Neural cell (in vitro differentiated cells): ENCODE measurements at regions not wholly inside any gene's neighbourhood (a gene's known extent, or its start where the extent isn't known, plus 50 kb on each side); places are given as distances from the start of the nearest gene placed in this dataset.

Experiments
- MXI1 ChIP-seq: fragments of 450-650 bp; conservative IDR thresholded peaks from 2 replicates; pipeline ENCODE4 v1.6.1; 2014; ENCODE audit warnings: antibody characterized with exemption, mild to moderate bottlenecking; ENCODE audit not compliant: poor library complexity, severe bottlenecking
- RAD21 ChIP-seq: fragments of 450-650 bp; conservative IDR thresholded peaks from 2 replicates; pipeline ENCODE4 v1.6.1; 2014; ENCODE audit warnings: antibody characterized with exemption, mild to moderate bottlenecking, moderate library complexity
- SMC3 ChIP-seq: fragments of 450-650 bp; conservative IDR thresholded peaks from 2 replicates; pipeline ENCODE4 v1.6.1; 2014; ENCODE audit warnings: antibody characterized with exemption, mild to moderate bottlenecking, moderate library complexity; ENCODE audit not compliant: poor library complexity
- TAF1 ChIP-seq: IDR thresholded peaks from 2 replicates; pipeline ENCODE4 v1.6.1; 2012; ENCODE audit warnings: low read depth
- TF ChIP-seq, protein P1 (sequence below): fragments of 450-650 bp; IDR thresholded peaks from 2 replicates; pipeline ENCODE4 v1.5.1; 2014; ENCODE audit warnings: antibody characterized with exemption, mild to moderate bottlenecking, moderate library complexity; ENCODE audit not compliant: poor library complexity, severe bottlenecking

DNA sequence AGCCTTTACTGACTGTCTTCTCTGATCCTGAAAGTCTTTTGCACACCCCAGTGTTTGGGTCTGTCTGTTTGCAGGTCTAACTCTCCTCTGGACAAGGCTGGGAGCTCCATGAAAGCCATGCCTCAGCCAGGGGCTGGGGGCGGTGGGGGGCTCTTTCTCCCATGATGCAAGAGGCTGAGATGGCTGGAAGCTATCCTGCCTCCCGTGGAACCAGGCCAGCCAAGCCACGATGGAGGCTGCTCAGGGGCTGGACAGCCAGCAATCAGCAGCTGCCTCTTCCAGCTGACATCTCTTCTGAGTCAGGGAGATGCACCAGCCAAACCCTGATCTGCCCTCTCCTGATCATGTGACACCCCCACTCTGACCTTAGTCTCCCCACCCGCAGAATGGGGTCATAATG is 154.0 kb downstream of the BARX1 start:
- TF ChIP-seq, protein P1, sequence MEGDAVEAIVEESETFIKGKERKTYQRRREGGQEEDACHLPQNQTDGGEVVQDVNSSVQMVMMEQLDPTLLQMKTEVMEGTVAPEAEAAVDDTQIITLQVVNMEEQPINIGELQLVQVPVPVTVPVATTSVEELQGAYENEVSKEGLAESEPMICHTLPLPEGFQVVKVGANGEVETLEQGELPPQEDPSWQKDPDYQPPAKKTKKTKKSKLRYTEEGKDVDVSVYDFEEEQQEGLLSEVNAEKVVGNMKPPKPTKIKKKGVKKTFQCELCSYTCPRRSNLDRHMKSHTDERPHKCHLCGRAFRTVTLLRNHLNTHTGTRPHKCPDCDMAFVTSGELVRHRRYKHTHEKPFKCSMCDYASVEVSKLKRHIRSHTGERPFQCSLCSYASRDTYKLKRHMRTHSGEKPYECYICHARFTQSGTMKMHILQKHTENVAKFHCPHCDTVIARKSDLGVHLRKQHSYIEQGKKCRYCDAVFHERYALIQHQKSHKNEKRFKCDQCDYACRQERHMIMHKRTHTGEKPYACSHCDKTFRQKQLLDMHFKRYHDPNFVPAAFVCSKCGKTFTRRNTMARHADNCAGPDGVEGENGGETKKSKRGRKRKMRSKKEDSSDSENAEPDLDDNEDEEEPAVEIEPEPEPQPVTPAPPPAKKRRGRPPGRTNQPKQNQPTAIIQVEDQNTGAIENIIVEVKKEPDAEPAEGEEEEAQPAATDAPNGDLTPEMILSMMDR: no peak
- no peak for TF ChIP-seq RAD21
- TF ChIP-seq MXI1: no peak
- no peak for TF ChIP-seq TAF1
- no peak for TF ChIP-seq SMC3
